IPS DF 6.9 (cell line): ENCODE measurements at regions not wholly inside any gene's neighbourhood (a gene's known extent, or its start where the extent isn't known, plus 50 kb on each side); places are given as distances from the start of the nearest gene placed in this dataset.
"Not testable (repeated sequence)": the region's sequence is repeated elsewhere in the genome, so short reads cannot be mapped to it uniquely, and the experiment has no call there.

Source experiments
- DNase-seq: peaks from one replicate; pipeline ENCODE4 v3.0.0-alpha.2; 2013; ENCODE audit warnings: low read depth, low spot score
- H3K27ac ChIP-seq: one replicate; pipeline ENCODE4 v1.5.1; 2013; ENCODE audit warnings: low read length, control low read depth
- H3K27me3 ChIP-seq: 2 replicates; pipeline ENCODE4 v1.6.1; 2013; ENCODE audit warnings: mild to moderate bottlenecking, low read length; ENCODE audit not compliant: control insufficient read depth, insufficient read depth
- H3K36me3 ChIP-seq: 2 replicates; pipeline ENCODE4 v1.6.1; 2013; ENCODE audit warnings: low read length; ENCODE audit not compliant: control insufficient read depth, insufficient read depth
- H3K4me1 ChIP-seq: 2 replicates; pipeline ENCODE4 v1.6.1; 2013; ENCODE audit warnings: low read length; ENCODE audit not compliant: control insufficient read depth, insufficient read depth
- H3K4me3 ChIP-seq: 2 replicates; pipeline ENCODE4 v1.5.1; 2013; ENCODE audit warnings: mild to moderate bottlenecking, low read length
- H3K9me3 ChIP-seq: 2 replicates; pipeline ENCODE4 v1.6.1; 2013; ENCODE audit warnings: low read length, inconsistent platforms; ENCODE audit not compliant: control insufficient read depth, insufficient read depth
- WGBS: extraction: QIAGEN DNeasy Blood & Tissue Kit; methylation state at CpG from one replicate; pipeline ENCODE4 v1.1.7; 2013; ENCODE audit warnings: mixed read lengths, missing lambda C conversion rate; ENCODE audit not compliant: insufficient read length, insufficient coverage; 5-methylcytosine and 5-hydroxymethylcytosine counted together

- no peaks in the 10 kb centered on the region for H3K27me3 ChIP-seq
These were observed 194.8 kb upstream of the FBXL7 start for GRCh38 chr5:15304914-15305834.

GRCh38 chr5:15304066-15304731, 195.8 kb upstream of the FBXL7 start:
- Histone ChIP-seq H3K27me3 (no peaks in the 10 kb centered on the region), H3K9me3 (no peaks in the 10 kb centered on the region), H3K4me3 (no peak overlapping the region), H3K4me1 (no peaks in the 10 kb centered on the region), H3K27ac (no peak overlapping the region), H3K36me3 (no peaks in the 10 kb centered on the region)
- no peak for DNase-seq
- WGBS = no CpG with 5 or more reads among the region's 2 CpGs

More at GRCh38 chr5:15304914-15305834, 194.8 kb upstream of the FBXL7 start:
- no peaks in the 10 kb centered on the region for H3K36me3 ChIP-seq
- no peak overlapping the region for H3K27ac ChIP-seq
- no peak overlapping the region for H3K4me3 ChIP-seq
- H3K9me3 ChIP-seq = no peaks in the 10 kb centered on the region
- H3K4me1 ChIP-seq = no peaks in the 10 kb centered on the region
- DNase-seq = no peak
- WGBS = no CpG with 5 or more reads among the region's 2 CpGs

GRCh38 chr5:15300141-15300540, 199.8 kb upstream of the FBXL7 start:
- Histone ChIP-seq H3K27ac (no peak overlapping the region), H3K36me3 (no peaks in the 10 kb centered on the region), H3K4me3 (no peak overlapping the region), H3K9me3 (no peaks in the 10 kb centered on the region), H3K27me3 (no peaks in the 10 kb centered on the region), H3K4me1 (no peaks in the 10 kb centered on the region)
- no CpG with 5 or more reads among the region's 5 CpGs for WGBS
- no peak for DNase-seq

GRCh38 chr5:15290953-15291352, 209.0 kb upstream of the FBXL7 start:
- WGBS = no CpG with 5 or more reads among the region's 6 CpGs
- no peaks in the 10 kb centered on the region for H3K4me1 ChIP-seq
- no peaks in the 10 kb centered on the region for H3K27me3 ChIP-seq
- no peak overlapping the region for H3K4me3 ChIP-seq
- H3K27ac ChIP-seq = no peak overlapping the region
- no peaks in the 10 kb centered on the region for H3K36me3 ChIP-seq
- no peak for DNase-seq
- H3K9me3 ChIP-seq = no peaks in the 10 kb centered on the region

GRCh38 chr5:15286650-15287049, 213.3 kb upstream of the FBXL7 start:
- no peak overlapping the region for H3K4me3 ChIP-seq
- no peaks in the 10 kb centered on the region for H3K27me3 ChIP-seq
- no peaks in the 10 kb centered on the region for H3K36me3 ChIP-seq
- no peak overlapping the region for H3K27ac ChIP-seq
- no CpG with 5 or more reads among the region's 1 CpG for WGBS
- no peak for DNase-seq
- H3K4me1 ChIP-seq = no peaks in the 10 kb centered on the region
- H3K9me3 ChIP-seq = no peaks in the 10 kb centered on the region

- whole genome bisulfite sequencing = no CpG with 5 or more reads among the region's 5 CpGs
- no peak overlapping the region for H3K4me3 ChIP-seq
- DNase-seq = no peak
- no peaks in the 10 kb centered on the region for H3K27me3 ChIP-seq
- H3K36me3 ChIP-seq = no peaks in the 10 kb centered on the region
- H3K4me1 ChIP-seq = no peaks in the 10 kb centered on the region
- no peaks in the 10 kb centered on the region for H3K9me3 ChIP-seq
- H3K27ac ChIP-seq = no peak overlapping the region
These were observed 213.9 kb upstream of the FBXL7 start for GRCh38 chr5:15285901-15286583.

- Histone ChIP-seq H3K4me1 (no peaks in the 10 kb centered on the region), H3K27me3 (no peaks in the 10 kb centered on the region), H3K9me3 (no peaks in the 10 kb centered on the region), H3K27ac (no peak overlapping the region), H3K36me3 (no peaks in the 10 kb centered on the region), H3K4me3 (no peak overlapping the region)
- no peak for DNase-seq
These were observed 215.3 kb upstream of the FBXL7 start for GRCh38 chr5:15284706-15285105.

GRCh38 chr5:15283076-15283475, 216.9 kb upstream of the FBXL7 start:
- no CpG with 5 or more reads among the region's 2 CpGs for WGBS
- Histone ChIP-seq H3K4me3 (no peak overlapping the region), H3K36me3 (no peaks in the 10 kb centered on the region), H3K27ac (no peak overlapping the region), H3K4me1 (no peaks in the 10 kb centered on the region), H3K27me3 (no peaks in the 10 kb centered on the region), H3K9me3 (no peaks in the 10 kb centered on the region)
- DNase-seq = no peak

GRCh38 chr5:15282611-15283010, 217.4 kb upstream of the FBXL7 start:
- Histone ChIP-seq H3K9me3 (no peaks in the 10 kb centered on the region), H3K27me3 (no peaks in the 10 kb centered on the region), H3K36me3 (no peaks in the 10 kb centered on the region), H3K27ac (no peak overlapping the region), H3K4me3 (no peak overlapping the region), H3K4me1 (no peaks in the 10 kb centered on the region)
- DNase-seq = no peak
- no CpG with 5 or more reads among the region's 2 CpGs for WGBS

- not testable (repeated sequence) for H3K27me3 ChIP-seq, H3K9me3 ChIP-seq, H3K36me3 ChIP-seq, DNase-seq, H3K27ac ChIP-seq, H3K4me1 ChIP-seq, H3K4me3 ChIP-seq
- no CpG with 5 or more reads among the region's 9 CpGs for WGBS
These were observed 228.4 kb upstream of the FBXL7 start for GRCh38 chr5:15271596-15271995.
